RWPE2 (cell line): ENCODE measurements at regions not wholly inside any gene's neighbourhood (a gene's known extent, or its start where the extent isn't known, plus 50 kb on each side); places are given as distances from the start of the nearest gene placed in this dataset.
A peak's percentile ranks its signal among the peaks of the same experiment; 100 is the strongest.

Source experiments
- ATAC-seq: fragments of 200-7000 bp; cut with Tn5 transposase; 3 replicates; pipeline ENCODE4 v1.9.1; 2021; ENCODE audit warnings: low read depth
- DNase-seq: peaks from one replicate; pipeline ENCODE4 v3.0.0-alpha.2; 2020; ENCODE audit warnings: low spot score
- H3K27ac ChIP-seq: fragments of 450-650 bp; 2 replicates; pipeline ENCODE4 v1.5.1; 2017; ENCODE audit warnings: mild to moderate bottlenecking; ENCODE audit not compliant: poor library complexity, severe bottlenecking
- H3K27me3 ChIP-seq: fragments of 250-450 bp; sonication (Bioruptor Pico); 2 replicates; pipeline ENCODE4 v1.5.1; 2021; ENCODE audit warnings: mild to moderate bottlenecking, moderate library complexity; ENCODE audit not compliant: insufficient read depth, poor library complexity, severe bottlenecking
- H3K36me3 ChIP-seq: fragments of 250-450 bp; sonication (Bioruptor Pico); 2 replicates; pipeline ENCODE4 v1.5.1; 2020; ENCODE audit warnings: low read depth, mild to moderate bottlenecking, moderate library complexity
- H3K4me1 ChIP-seq: fragments of 250-450 bp; sonication (Bioruptor Pico); 2 replicates; pipeline ENCODE4 v1.5.1; 2021; ENCODE audit warnings: mild to moderate bottlenecking, moderate library complexity; ENCODE audit not compliant: insufficient read depth, poor library complexity, severe bottlenecking
- H3K4me3 ChIP-seq: fragments of 250-450 bp; sonication (Bioruptor Pico); 2 replicates; pipeline ENCODE4 v1.5.1; 2021; ENCODE audit warnings: mild to moderate bottlenecking, moderate library complexity; ENCODE audit not compliant: severe bottlenecking
- H3K9me3 ChIP-seq: fragments of 250-450 bp; sonication (Bioruptor Pico); 2 replicates; pipeline ENCODE4 v1.5.1; 2021; ENCODE audit warnings: mild to moderate bottlenecking, moderate library complexity; ENCODE audit not compliant: severe bottlenecking
- CTCF ChIP-seq: fragments of 450-650 bp; IDR thresholded peaks from one replicate; pipeline ENCODE4 v1.5.1; 2017; ENCODE audit warnings: mild to moderate bottlenecking, moderate library complexity; ENCODE audit not compliant: poor library complexity, severe bottlenecking

- H3K27ac ChIP-seq: no peak overlapping the region
- H3K36me3 ChIP-seq: no peaks in the 10 kb centered on the region
- H3K27me3 ChIP-seq: no peaks in the 10 kb centered on the region
- no peak for TF ChIP-seq CTCF
- ATAC-seq: no peak
- H3K9me3 ChIP-seq: no peaks in the 10 kb centered on the region
- no peak overlapping the region for H3K4me3 ChIP-seq
- no peak for DNase-seq
- H3K4me1 ChIP-seq: no peaks in the 10 kb centered on the region
Observed at GRCh38 chr3:5423523-5423922, 236.0 kb downstream of the EDEM1 start.

- no peak for ATAC-seq
- TF ChIP-seq CTCF: no peak
- Histone ChIP-seq H3K4me3 (no peak overlapping the region), H3K27ac (no peak overlapping the region), H3K27me3 (no peaks in the 10 kb centered on the region), H3K4me1 (no peaks in the 10 kb centered on the region), H3K9me3 (no peaks in the 10 kb centered on the region), H3K36me3 (no peaks in the 10 kb centered on the region)
- DNase-seq: no peak
Observed at GRCh38 chr3:5425371-5425770, 237.9 kb downstream of the EDEM1 start.

GRCh38 chr3:5426094-5426883 is 238.8 kb downstream of the EDEM1 start:
- Histone ChIP-seq H3K27me3 (no peaks in the 10 kb centered on the region), H3K4me3 (no peak overlapping the region), H3K27ac (no peak overlapping the region), H3K4me1 (no peaks in the 10 kb centered on the region), H3K9me3 (no peaks in the 10 kb centered on the region), H3K36me3 (no peaks in the 10 kb centered on the region)
- DNase-seq (peak; percentile 72), ATAC-seq (peak; percentile 90)
- TF ChIP-seq CTCF: peak; percentile 88

GRCh38 chr3:5427021-5427420 is 239.5 kb downstream of the EDEM1 start:
- Histone ChIP-seq H3K36me3 (no peaks in the 10 kb centered on the region), H3K4me1 (no peaks in the 10 kb centered on the region), H3K9me3 (no peaks in the 10 kb centered on the region), H3K27ac (no peak overlapping the region), H3K27me3 (no peaks in the 10 kb centered on the region), H3K4me3 (no peak overlapping the region)
- TF ChIP-seq CTCF: no peak
- DNase-seq (no peak), ATAC-seq (no peak)

- no peak for TF ChIP-seq CTCF
- Histone ChIP-seq H3K4me3 (no peak overlapping the region), H3K4me1 (no peaks in the 10 kb centered on the region), H3K9me3 (no peaks in the 10 kb centered on the region), H3K36me3 (no peaks in the 10 kb centered on the region), H3K27ac (no peak overlapping the region), H3K27me3 (no peaks in the 10 kb centered on the region)
- no peak for DNase-seq
- no peak for ATAC-seq
Observed at GRCh38 chr3:5427938-5428337, 240.4 kb downstream of the EDEM1 start.
